GM12874 (cell line): ENCODE measurements at regions not wholly inside any gene's neighbourhood (a gene's known extent, or its start where the extent isn't known, plus 50 kb on each side); places are given as distances from the start of the nearest gene placed in this dataset.

Experiments used
- TF ChIP-seq, protein P1 (sequence below): IDR thresholded peaks from 2 replicates; pipeline ENCODE4 v1.5.1; 2011; ENCODE audit warnings: low read depth, mild to moderate bottlenecking, control low read depth, low read length, moderate library complexity; ENCODE audit not compliant: insufficient read depth

DNA sequence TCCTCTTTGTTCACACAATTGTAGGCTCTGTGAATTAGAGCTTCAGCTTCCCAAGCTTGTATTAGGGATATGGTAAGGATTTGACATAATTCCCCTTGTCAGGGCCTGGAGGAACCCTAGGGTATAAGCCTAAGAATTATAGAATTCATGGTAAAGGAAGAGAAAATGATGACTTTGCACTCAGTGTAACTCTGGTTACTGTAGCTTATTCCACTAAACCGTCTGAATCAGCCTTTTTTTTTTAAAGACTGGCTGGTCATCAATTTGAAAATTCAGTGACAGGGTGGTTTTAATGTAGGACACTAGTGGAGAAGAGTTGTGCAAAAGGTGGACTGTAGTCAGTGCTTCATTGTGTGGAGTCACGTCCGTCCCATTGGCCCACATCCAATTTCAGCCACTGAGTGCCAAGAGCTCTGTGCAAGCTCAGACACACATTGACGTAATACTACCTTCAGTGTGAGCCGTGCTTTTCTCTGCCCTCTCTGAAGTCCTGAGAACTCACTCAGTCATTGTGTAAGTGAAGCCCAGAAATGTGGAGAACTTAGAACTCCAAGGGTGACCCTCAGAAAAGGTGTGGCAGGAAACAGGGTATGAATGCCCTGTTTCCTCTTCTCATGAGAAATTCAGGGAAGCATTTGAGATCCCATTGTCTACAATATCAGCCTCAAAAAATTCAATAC lies 449.8 kb downstream of the C4orf33 start:
- TF ChIP-seq, protein P1, sequence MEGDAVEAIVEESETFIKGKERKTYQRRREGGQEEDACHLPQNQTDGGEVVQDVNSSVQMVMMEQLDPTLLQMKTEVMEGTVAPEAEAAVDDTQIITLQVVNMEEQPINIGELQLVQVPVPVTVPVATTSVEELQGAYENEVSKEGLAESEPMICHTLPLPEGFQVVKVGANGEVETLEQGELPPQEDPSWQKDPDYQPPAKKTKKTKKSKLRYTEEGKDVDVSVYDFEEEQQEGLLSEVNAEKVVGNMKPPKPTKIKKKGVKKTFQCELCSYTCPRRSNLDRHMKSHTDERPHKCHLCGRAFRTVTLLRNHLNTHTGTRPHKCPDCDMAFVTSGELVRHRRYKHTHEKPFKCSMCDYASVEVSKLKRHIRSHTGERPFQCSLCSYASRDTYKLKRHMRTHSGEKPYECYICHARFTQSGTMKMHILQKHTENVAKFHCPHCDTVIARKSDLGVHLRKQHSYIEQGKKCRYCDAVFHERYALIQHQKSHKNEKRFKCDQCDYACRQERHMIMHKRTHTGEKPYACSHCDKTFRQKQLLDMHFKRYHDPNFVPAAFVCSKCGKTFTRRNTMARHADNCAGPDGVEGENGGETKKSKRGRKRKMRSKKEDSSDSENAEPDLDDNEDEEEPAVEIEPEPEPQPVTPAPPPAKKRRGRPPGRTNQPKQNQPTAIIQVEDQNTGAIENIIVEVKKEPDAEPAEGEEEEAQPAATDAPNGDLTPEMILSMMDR: no peak

DNA sequence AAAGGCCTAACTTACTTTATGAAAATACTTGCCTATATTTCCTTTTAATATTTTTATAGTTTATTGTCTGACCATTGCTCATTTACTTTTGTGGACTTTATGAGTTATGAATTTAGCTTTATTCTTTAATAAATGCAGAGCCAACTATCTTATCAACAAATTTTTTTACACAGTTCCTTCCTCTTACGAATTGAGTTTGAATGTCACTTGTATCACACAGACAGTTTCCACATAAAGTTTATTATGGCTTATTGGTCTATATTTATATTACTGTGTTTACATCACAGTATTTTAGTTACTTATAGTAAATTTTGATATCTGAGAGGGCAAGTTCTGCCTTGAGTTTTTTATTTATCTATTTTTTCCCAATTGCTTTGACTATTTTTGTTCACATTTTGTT lies 450.6 kb downstream of the C4orf33 start:
- TF ChIP-seq, protein P1: no peak

DNA sequence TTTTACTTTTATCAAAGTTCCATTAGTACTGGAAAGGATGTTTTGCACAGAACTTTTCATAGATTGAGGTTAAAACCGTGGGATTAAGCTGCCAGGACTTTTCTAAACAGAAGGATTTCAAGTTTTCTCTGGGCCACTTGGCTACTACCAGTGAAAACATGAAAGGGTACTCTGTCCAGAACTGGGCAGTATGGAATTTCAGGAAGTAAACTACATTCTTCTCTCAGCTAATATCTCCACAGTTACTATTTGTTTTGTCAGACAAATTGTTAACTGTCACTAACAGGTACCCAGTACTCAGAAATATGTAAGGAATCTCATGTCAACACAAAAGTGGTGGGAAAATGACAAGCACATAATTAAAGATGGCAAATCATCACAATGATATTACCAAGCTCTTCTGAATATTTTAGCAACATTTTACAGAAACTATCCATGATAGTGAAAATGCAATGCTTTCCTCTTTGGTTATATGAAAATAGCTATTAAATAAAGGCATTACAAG lies 454.4 kb downstream of the C4orf33 start:
- TF ChIP-seq, protein P1: no peak

DNA sequence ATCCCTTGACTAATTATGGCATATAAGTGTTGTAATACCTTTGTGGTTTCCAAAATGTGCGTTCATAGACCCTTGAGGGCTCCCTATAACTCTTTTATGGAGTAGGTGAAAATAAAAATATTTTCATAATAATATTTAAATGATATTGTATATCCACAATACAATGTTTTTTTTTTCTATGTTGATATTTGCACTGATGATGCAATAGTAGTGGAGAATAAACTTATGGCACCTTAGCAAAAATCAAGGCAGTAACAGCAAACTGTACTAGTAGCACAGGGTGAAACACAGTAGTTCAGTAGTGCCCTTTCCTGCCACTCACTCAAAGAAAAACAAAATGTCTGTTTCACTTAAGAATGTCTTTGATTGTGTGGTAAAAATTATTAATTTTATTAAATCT lies 465.3 kb downstream of the C4orf33 start:
- TF ChIP-seq, protein P1: no peak

DNA sequence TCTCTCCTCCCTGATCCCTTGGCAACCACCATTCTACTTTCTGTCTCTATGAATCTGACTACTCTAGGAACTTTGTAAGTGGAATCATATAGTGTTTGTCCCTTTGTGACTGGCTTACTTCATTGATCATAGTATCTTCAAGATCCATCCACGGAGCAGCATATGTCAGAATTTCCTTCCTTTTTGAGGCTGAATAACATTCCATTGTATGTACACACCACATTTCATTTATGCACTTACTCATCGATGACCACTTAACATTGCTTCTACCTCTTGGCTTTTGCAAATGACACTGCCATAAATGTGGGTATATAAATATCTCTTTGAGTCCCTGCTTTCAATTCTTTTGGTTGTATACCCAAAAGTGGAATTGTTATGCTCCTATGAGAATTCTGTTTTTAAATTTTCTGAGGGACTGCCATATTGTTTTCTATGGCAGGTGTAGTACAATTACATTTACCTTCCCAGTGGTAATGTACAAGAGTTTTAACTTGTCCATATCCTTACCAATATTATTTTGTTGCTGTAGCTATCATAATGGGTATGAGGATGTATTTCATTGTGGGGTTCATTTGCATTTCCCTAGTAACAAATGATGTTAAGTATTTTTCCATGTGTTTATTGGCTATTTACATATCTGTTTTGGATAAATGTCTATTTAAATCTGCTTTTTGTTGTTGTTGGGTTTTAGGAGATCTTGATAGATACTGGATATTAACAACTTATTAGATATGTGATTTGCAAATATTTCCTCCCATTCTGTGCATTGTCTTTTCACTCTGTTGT lies 466.1 kb downstream of the C4orf33 start:
- TF ChIP-seq, protein P1: no peak

DNA sequence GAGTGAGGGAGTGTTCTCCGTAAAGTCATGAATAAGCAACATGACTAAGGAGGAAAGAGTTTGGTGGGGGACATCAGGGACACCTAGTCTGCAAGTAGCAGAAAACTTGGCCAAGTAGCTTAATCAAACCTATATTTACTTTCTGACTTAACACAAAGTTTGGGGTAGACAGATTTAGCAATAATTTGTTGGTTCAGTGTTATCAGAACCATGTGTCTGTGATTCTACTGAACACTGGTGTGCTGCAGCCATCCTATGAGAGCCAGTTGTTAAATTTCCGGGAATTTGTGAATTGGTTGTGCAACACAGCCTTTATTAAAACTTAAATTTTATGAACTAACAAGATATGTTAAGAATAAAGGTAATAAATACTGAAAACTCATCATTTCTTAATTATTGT lies 469.3 kb downstream of the C4orf33 start:
- TF ChIP-seq, protein P1: no peak

DNA sequence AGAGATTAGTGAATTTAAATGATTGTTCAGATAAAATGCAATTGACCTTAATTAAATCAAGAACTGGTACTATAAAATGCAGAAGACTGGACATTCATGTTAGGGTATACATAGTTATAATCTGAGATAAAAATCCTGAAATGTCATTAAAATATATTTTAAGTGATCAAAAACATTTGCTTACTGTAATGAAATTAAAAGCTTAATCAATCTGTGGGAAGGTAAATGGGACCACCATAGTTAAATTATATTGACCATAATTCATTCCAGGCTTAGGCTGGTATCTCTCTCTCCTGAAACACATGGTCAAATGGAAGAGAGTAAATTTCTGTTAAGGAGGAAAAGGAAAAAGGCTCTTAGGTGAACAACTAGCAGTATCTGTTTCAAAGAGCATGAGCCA lies 474.4 kb downstream of the C4orf33 start:
- TF ChIP-seq, protein P1: no peak
